IMR-90 (cell line): ENCODE measurements at regions not wholly inside any gene's neighbourhood (a gene's known extent, or its start where the extent isn't known, plus 50 kb on each side); places are given as distances from the start of the nearest gene placed in this dataset.

ENCODE experiments used
- ATAC-seq: fragments of 200-7000 bp; cut with Tn5 transposase; 2 replicates; pipeline ENCODE4 v1.9.1; 2020; ENCODE audit warnings: low read depth, mild to moderate bottlenecking, moderate library complexity
- BruUV-seq: library from RNA; stranded (reverse); fragments of 400-500 nt; replicated peaks from 2 replicates; lab custom pipeline; 2021; lab: Mats Ljungman, UMichigan
- CTCF ChIA-PET: fragments of 300-600 bp; formaldehyde crosslinking; extraction: SDS; loops from one replicate; lab custom pipeline; 2021; ENCODE audit warnings: antibody characterized with exemption; lab: Yijun Ruan, JAX
- POLR2A ChIA-PET: fragments of 300-600 bp; sonication (Branson Sonifier 250); formaldehyde crosslinking; loops from one replicate; lab custom pipeline; 2022; ENCODE audit warnings: antibody characterized with exemption; ENCODE audit not compliant: unreplicated experiment; lab: Charles Lee
- DNase-seq: peaks from one replicate; pipeline ENCODE4 v3.0.0; 2013
- H2AFZ ChIP-seq: replicated peaks from 2 replicates; pipeline ENCODE3; 2013; ENCODE audit warnings: low read length, mild to moderate bottlenecking; ENCODE audit not compliant: poor library complexity
- H2AK5ac ChIP-seq: 2 replicates; pipeline ENCODE4 v1.6.1; 2013; ENCODE audit warnings: low read depth, low read length, inconsistent platforms
- H2AK9ac ChIP-seq: replicated peaks from 2 replicates; pipeline ENCODE3; 2013; ENCODE audit warnings: mild to moderate bottlenecking, low read depth, low read length, moderate library complexity; ENCODE audit not compliant: poor library complexity
- H2BK120ac ChIP-seq: 2 replicates; pipeline ENCODE4 v1.6.1; 2013; ENCODE audit warnings: low read depth, low read length, inconsistent platforms
- H2BK15ac ChIP-seq: 3 replicates; pipeline ENCODE4 v1.6.1; 2013; ENCODE audit warnings: low read depth, low read length, inconsistent platforms
- H2BK20ac ChIP-seq: 2 replicates; pipeline ENCODE4 v1.6.1; 2013; ENCODE audit warnings: low read depth, mild to moderate bottlenecking, inconsistent platforms, low read length, moderate library complexity
- H2BK5ac ChIP-seq: 2 replicates; pipeline ENCODE4 v1.6.1; 2013; ENCODE audit warnings: mild to moderate bottlenecking, low read depth, low read length, inconsistent platforms; ENCODE audit not compliant: poor library complexity, severe bottlenecking
- H3K14ac ChIP-seq: replicated peaks from 2 replicates; pipeline ENCODE4 v1.6.1; 2013; ENCODE audit warnings: low read depth, low read length, inconsistent platforms
- H3K18ac ChIP-seq: 2 replicates; pipeline ENCODE4 v1.6.1; 2013; ENCODE audit warnings: low read depth, low read length, control low read depth
- H3K23ac ChIP-seq: 2 replicates; pipeline ENCODE4 v1.6.1; 2013; ENCODE audit warnings: low read depth, low read length, inconsistent platforms
- H3K27ac ChIP-seq: 2 replicates; pipeline ENCODE4 v1.5.1; 2013; ENCODE audit warnings: mild to moderate bottlenecking, control low read depth, low read length; ENCODE audit not compliant: insufficient read depth
- H3K27me3 ChIP-seq: 2 replicates; pipeline ENCODE4 v1.6.1; 2013; ENCODE audit warnings: low read length; ENCODE audit not compliant: control insufficient read depth, insufficient read depth
- H3K36me3 ChIP-seq: 2 replicates; pipeline ENCODE4 v1.6.1; 2013; ENCODE audit warnings: low read length, mixed read lengths; ENCODE audit not compliant: control insufficient read depth, insufficient read depth
- H3K4ac ChIP-seq: 2 replicates; pipeline ENCODE4 v1.6.1; 2013; ENCODE audit warnings: low read depth, low read length, inconsistent platforms
- H3K4me1 ChIP-seq: 2 replicates; pipeline ENCODE4 v1.6.1; 2013; ENCODE audit warnings: low read length, mixed read lengths; ENCODE audit not compliant: control insufficient read depth, insufficient read depth
- H3K4me2 ChIP-seq: 2 replicates; pipeline ENCODE4 v1.6.1; 2013; ENCODE audit warnings: low read depth, mild to moderate bottlenecking, control low read depth, low read length, moderate library complexity
- H3K4me3 ChIP-seq: 2 replicates; pipeline ENCODE4 v1.5.1; 2013; ENCODE audit warnings: low read depth, mild to moderate bottlenecking, control low read depth, low read length, moderate library complexity; ENCODE audit not compliant: insufficient read depth
- H3K56ac ChIP-seq: 2 replicates; pipeline ENCODE4 v1.6.1; 2013; ENCODE audit warnings: low read length, inconsistent platforms; ENCODE audit not compliant: insufficient read depth; ENCODE audit errors: extremely low read depth
- H3K79me1 ChIP-seq, 2 experiments: 2 replicates each; pipeline ENCODE4 v1.6.1; 2013; ENCODE audit warnings: low read length in 2 of 2, inconsistent platforms in 1 of 2, low read depth in 1 of 2
- H3K9ac ChIP-seq: 2 replicates; pipeline ENCODE4 v1.6.1; 2013; ENCODE audit warnings: low read depth, low read length, control low read depth
- H3K9me1 ChIP-seq: 2 replicates; pipeline ENCODE4 v1.6.1; 2013; ENCODE audit warnings: low read length, inconsistent platforms; ENCODE audit not compliant: insufficient read depth
- H3K9me3 ChIP-seq: 2 replicates; pipeline ENCODE4 v1.6.1; 2013; ENCODE audit warnings: low read length; ENCODE audit not compliant: control insufficient read depth, insufficient read depth
- H4K20me1 ChIP-seq: 2 replicates; pipeline ENCODE4 v1.6.1; 2013; ENCODE audit warnings: low read length, inconsistent platforms; ENCODE audit not compliant: insufficient read depth
- H4K5ac ChIP-seq: 2 replicates; pipeline ENCODE4 v1.6.1; 2013; ENCODE audit warnings: mild to moderate bottlenecking, low read depth, low read length, control low read depth
- H4K8ac ChIP-seq, 2 experiments: 2 replicates each; pipeline ENCODE4 v1.6.1; 2013; ENCODE audit warnings: low read depth in 2 of 2, low read length in 2 of 2, control low read depth in 1 of 2, inconsistent platforms in 1 of 2
- H4K91ac ChIP-seq: 2 replicates; pipeline ENCODE4 v1.6.1; 2013; ENCODE audit warnings: low read depth, low read length, inconsistent platforms; ENCODE audit not compliant: insufficient read depth
- BHLHE40 ChIP-seq: fragments of 150-350 bp; IDR thresholded peaks from 2 replicates; pipeline ENCODE4 v1.6.1; 2016; ENCODE audit warnings: mild to moderate bottlenecking, low read depth, low read length
- CEBPB ChIP-seq: IDR thresholded peaks from 2 replicates; pipeline ENCODE4 v1.6.1; 2012; ENCODE audit warnings: low read depth, low read length, improper control_type of control experiment
- CHD1 ChIP-seq: IDR thresholded peaks from 2 replicates; pipeline ENCODE4 v1.6.1; 2012; ENCODE audit warnings: low read depth, low read length, improper control_type of control experiment
- MAFK ChIP-seq: IDR thresholded peaks from 2 replicates; pipeline ENCODE4 v1.6.1; 2012; ENCODE audit warnings: low read depth, low read length, improper control_type of control experiment
- MAZ ChIP-seq: IDR thresholded peaks from 2 replicates; pipeline ENCODE4 v1.6.1; 2012; ENCODE audit warnings: low read depth, mild to moderate bottlenecking, low read length, improper control_type of control experiment, moderate library complexity, borderline replicate concordance
- MXI1 ChIP-seq: IDR thresholded peaks from 2 replicates; pipeline ENCODE4 v1.6.1; 2012; ENCODE audit warnings: low read depth, mild to moderate bottlenecking, low read length, moderate library complexity, borderline replicate concordance
- NFE2L2 ChIP-seq: fragments of 150-350 bp; IDR thresholded peaks from 2 replicates; pipeline ENCODE4 v1.6.1; 2016; ENCODE audit warnings: low read depth, mild to moderate bottlenecking, low read length
- RCOR1 ChIP-seq: IDR thresholded peaks from 2 replicates; pipeline ENCODE4 v1.6.1; 2012; ENCODE audit warnings: mild to moderate bottlenecking, low read length, improper control_type of control experiment; ENCODE audit not compliant: insufficient replicate concordance
- RFX5 ChIP-seq: IDR thresholded peaks from 2 replicates; pipeline ENCODE4 v1.8.0; 2012; ENCODE audit warnings: low read depth, mild to moderate bottlenecking, low read length, moderate library complexity
- SMC3 ChIP-seq: fragments of 150-350 bp; IDR thresholded peaks from 2 replicates; pipeline ENCODE4 v1.6.1; 2016; ENCODE audit warnings: low read depth, mild to moderate bottlenecking, antibody characterized with exemption, low read length, moderate library complexity
- WGBS, 2 experiments: methylation state at CpG; one replicate each; pipeline versions ENCODE4 v1.1.5 to v1.1.7; 2013; ENCODE audit warnings: missing lambda C conversion rate in 2 of 2; ENCODE audit not compliant: insufficient read length in 1 of 2; ENCODE audit errors: extremely low coverage in 2 of 2; 5-methylcytosine and 5-hydroxymethylcytosine counted together
- dilution Hi-C: fragments of 300-500 bp; cut with HindIII; formaldehyde crosslinking; loops from one replicate; pipeline ENCODE4 v1.14.3; 2018; ENCODE audit warnings: low sequenced_read_pairs; ENCODE audit not compliant: unreplicated experiment
- in situ Hi-C: fragments of 300-500 bp; cut with MboI; formaldehyde crosslinking; loops from 3 replicates; pipeline ENCODE4 v1.14.3; 2019; ENCODE audit warnings: low sequenced_read_pairs, inconsistent platforms, mixed read lengths
- intact Hi-C: fragments of 100-400 bp; cut with micrococcal nuclease; formaldehyde crosslinking; loops from 2 replicates; pipeline ENCODE4 v1.10.0; 2022
- TF ChIP-seq, protein P1 (sequence below): conservative IDR thresholded peaks from 2 replicates; pipeline ENCODE4 v1.5.1; 2012; ENCODE audit warnings: mild to moderate bottlenecking, low read depth, low read length, improper control_type of control experiment

DNA sequence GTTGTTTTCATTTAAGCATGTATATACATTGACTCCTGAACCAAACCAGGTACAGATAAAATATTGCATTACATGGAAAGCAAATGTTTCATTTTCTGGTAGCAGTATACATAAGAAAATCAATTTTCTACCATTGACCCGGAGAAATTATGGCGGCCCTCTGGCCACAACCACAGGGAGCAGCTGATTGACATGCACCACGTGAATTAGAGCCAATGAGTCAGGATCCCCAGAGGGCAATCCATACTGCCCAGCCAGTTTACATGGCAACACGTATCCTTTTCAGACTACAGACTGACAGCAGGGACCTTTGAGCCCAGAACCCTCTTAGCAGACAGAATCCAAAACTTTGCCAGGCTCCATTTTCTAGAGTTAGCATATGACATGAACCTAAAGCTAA lies 272.2 kb upstream of the NEBL start:
- H2AK5ac ChIP-seq = no peak overlapping the region
- H4K20me1 ChIP-seq = no peaks in the 10 kb centered on the region
- H2BK20ac ChIP-seq = no peak overlapping the region
- no peaks in the 10 kb centered on the region for H3K36me3 ChIP-seq
- H3K27me3 ChIP-seq = peaks cover 18% of the 10 kb centered on the region
- dilution Hi-C loops = no loop called here
- no peak overlapping the region for H3K18ac ChIP-seq
- H3K4ac ChIP-seq = no peak overlapping the region
- H3K4me1 ChIP-seq = no peaks in the 10 kb centered on the region
- ChIA-PET CTCF (no interaction called here), POLR2A (no interaction called here)
- no peaks in the 10 kb centered on the region for H3K9me3 ChIP-seq
- no TSS peak for BruUV-seq
- no peak overlapping the region for H2BK15ac ChIP-seq
- no peak overlapping the region for H4K5ac ChIP-seq
- TF ChIP-seq RFX5 (no peak), NFE2L2 (no peak), RCOR1 (no peak), CEBPB (no peak), SMC3 (no peak), MAFK (no peak), MXI1 (no peak), CHD1 (no peak), BHLHE40 (no peak), MAZ (no peak)
- TF ChIP-seq, protein P1, sequence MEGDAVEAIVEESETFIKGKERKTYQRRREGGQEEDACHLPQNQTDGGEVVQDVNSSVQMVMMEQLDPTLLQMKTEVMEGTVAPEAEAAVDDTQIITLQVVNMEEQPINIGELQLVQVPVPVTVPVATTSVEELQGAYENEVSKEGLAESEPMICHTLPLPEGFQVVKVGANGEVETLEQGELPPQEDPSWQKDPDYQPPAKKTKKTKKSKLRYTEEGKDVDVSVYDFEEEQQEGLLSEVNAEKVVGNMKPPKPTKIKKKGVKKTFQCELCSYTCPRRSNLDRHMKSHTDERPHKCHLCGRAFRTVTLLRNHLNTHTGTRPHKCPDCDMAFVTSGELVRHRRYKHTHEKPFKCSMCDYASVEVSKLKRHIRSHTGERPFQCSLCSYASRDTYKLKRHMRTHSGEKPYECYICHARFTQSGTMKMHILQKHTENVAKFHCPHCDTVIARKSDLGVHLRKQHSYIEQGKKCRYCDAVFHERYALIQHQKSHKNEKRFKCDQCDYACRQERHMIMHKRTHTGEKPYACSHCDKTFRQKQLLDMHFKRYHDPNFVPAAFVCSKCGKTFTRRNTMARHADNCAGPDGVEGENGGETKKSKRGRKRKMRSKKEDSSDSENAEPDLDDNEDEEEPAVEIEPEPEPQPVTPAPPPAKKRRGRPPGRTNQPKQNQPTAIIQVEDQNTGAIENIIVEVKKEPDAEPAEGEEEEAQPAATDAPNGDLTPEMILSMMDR = no peak
- no peak overlapping the region for H3K14ac ChIP-seq
- no peaks in the 10 kb centered on the region for H3K79me1 ChIP-seq
- no peak overlapping the region for H3K23ac ChIP-seq
- ATAC-seq (no peak), DNase-seq (no peak)
- no peak overlapping the region for H2BK120ac ChIP-seq
- WGBS, 2 experiments = no CpG with 5 or more reads among the region's 4 CpGs
- no peaks in the 10 kb centered on the region for H3K9me1 ChIP-seq
- H3K27ac ChIP-seq = no peak overlapping the region
- H3K4me2 ChIP-seq = no peak overlapping the region
- H2AK9ac ChIP-seq = no peak overlapping the region
- H2AFZ ChIP-seq = no peak overlapping the region
- H3K56ac ChIP-seq = no peak overlapping the region
- intact Hi-C loops = no loop called here
- H2BK5ac ChIP-seq = no peak overlapping the region
- H4K91ac ChIP-seq = no peak overlapping the region
- no peak overlapping the region for H3K4me3 ChIP-seq
- in situ Hi-C loops = no loop called here
- no peak overlapping the region for H4K8ac ChIP-seq
- H3K9ac ChIP-seq = no peak overlapping the region
